H1 (cell line): ENCODE measurements at regions not wholly inside any gene's neighbourhood (a gene's known extent, or its start where the extent isn't known, plus 50 kb on each side); places are given as distances from the start of the nearest gene placed in this dataset.

Experiments
- CTCF ChIA-PET: fragments of 300-600 bp; sonication (Branson Sonifier 250); formaldehyde crosslinking; loops from one replicate; lab custom pipeline; 2021; ENCODE audit not compliant: partially characterized antibody; lab: Charles Lee
- POLR2A ChIA-PET: fragments of 300-600 bp; sonication (Branson Sonifier 250); formaldehyde crosslinking; loops from one replicate; lab custom pipeline; 2021; ENCODE audit warnings: inconsistent platforms; ENCODE audit not compliant: partially characterized antibody; lab: Charles Lee
- DNase-seq, 2 experiments: peaks; one replicate each; pipeline versions ENCODE4 v3.0.0 to v3.0.0-alpha.2; 2010 to 2022; ENCODE audit warnings: low spot score in 2 of 2, low read depth in 1 of 2, mixed read lengths in 1 of 2
- FAIRE-seq: peaks from 2 replicates; lab custom pipeline; 2011; peaks lifted over from hg19 to GRCh38; lab: Jason Lieb, UNC
- H2AFZ ChIP-seq: 2 replicates; pipeline ENCODE4 v1.8.1; 2012; ENCODE audit warnings: low read length, inconsistent platforms
- H2AK5ac ChIP-seq: 2 replicates; pipeline ENCODE4 v1.6.1; 2013; ENCODE audit warnings: low read depth, low read length
- H2BK120ac ChIP-seq: replicated peaks from 2 replicates; pipeline ENCODE3; 2013; ENCODE audit warnings: low read depth, low read length, inconsistent platforms
- H2BK12ac ChIP-seq: 2 replicates; pipeline ENCODE4 v1.6.1; 2013; ENCODE audit warnings: low read depth, low read length
- H2BK15ac ChIP-seq: 2 replicates; pipeline ENCODE4 v1.6.1; 2013; ENCODE audit warnings: low read length
- H2BK20ac ChIP-seq: 2 replicates; pipeline ENCODE4 v1.6.1; 2013; ENCODE audit warnings: low read length
- H2BK5ac ChIP-seq: 2 replicates; pipeline ENCODE4 v1.6.1; 2013; ENCODE audit warnings: low read depth, low read length
- H3K14ac ChIP-seq: 2 replicates; pipeline ENCODE4 v1.6.1; 2013; ENCODE audit warnings: inconsistent platforms; ENCODE audit not compliant: insufficient read length
- H3K18ac ChIP-seq: 2 replicates; pipeline ENCODE4 v1.6.1; 2013; ENCODE audit warnings: low read length; ENCODE audit errors: extremely low read depth
- H3K23ac ChIP-seq: 2 replicates; pipeline ENCODE4 v1.6.1; 2013; ENCODE audit warnings: inconsistent platforms; ENCODE audit not compliant: insufficient read length
- H3K23me2 ChIP-seq: 2 replicates; pipeline ENCODE4 v1.6.1; 2013; ENCODE audit warnings: low read depth, low read length
- H3K27ac ChIP-seq: 2 replicates; pipeline ENCODE4 v1.6.1; 2011; ENCODE audit warnings: low read depth, low read length, inconsistent platforms
- H3K27me3 ChIP-seq, 4 experiments: replicated peaks in 1 of 4; 1 replicate in 1 of 4; 2 replicates in 3 of 4; pipeline versions ENCODE4 v1.6.1 to v1.8.1; 2011 to 2013; ENCODE audit warnings: low read length in 3 of 4, mild to moderate bottlenecking in 3 of 4, inconsistent platforms in 2 of 4, mixed read lengths in 2 of 4, moderate library complexity in 1 of 4; ENCODE audit not compliant: control insufficient read depth in 3 of 4, insufficient read depth in 3 of 4; ENCODE audit errors: extremely low read depth in 1 of 4
- H3K36me3 ChIP-seq, 4 experiments: 2 replicates each; pipeline versions ENCODE4 v1.6.1 to v1.8.1; 2011 to 2013; ENCODE audit warnings: mild to moderate bottlenecking in 4 of 4, low read length in 3 of 4, moderate library complexity in 2 of 4, control low read depth in 1 of 4, inconsistent platforms in 1 of 4; ENCODE audit not compliant: insufficient read depth in 4 of 4, control insufficient read depth in 2 of 4
- H3K4ac ChIP-seq: replicated peaks from 2 replicates; pipeline ENCODE3; 2013; ENCODE audit warnings: low read length, low read depth, mixed read lengths, inconsistent platforms; ENCODE audit not compliant: insufficient read length
- H3K4me1 ChIP-seq, 4 experiments: replicated peaks in 1 of 4; 1 replicate in 1 of 4; 2 replicates in 3 of 4; pipeline versions ENCODE4 v1.6.1 to v1.8.1; 2011 to 2013; ENCODE audit warnings: low read length in 3 of 4, inconsistent platforms in 2 of 4, mixed read lengths in 1 of 4; ENCODE audit not compliant: insufficient read depth in 4 of 4, control insufficient read depth in 3 of 4
- H3K4me2 ChIP-seq, 2 experiments: 2 replicates each; pipeline versions ENCODE4 v1.6.1 to v1.8.1; 2011 to 2013; ENCODE audit warnings: low read depth in 2 of 2, low read length in 2 of 2, control low read depth in 1 of 2, inconsistent platforms in 1 of 2, mild to moderate bottlenecking in 1 of 2; ENCODE audit not compliant: insufficient read depth in 1 of 2
- H3K4me3 ChIP-seq, 4 experiments: fragments of 200-600, 300-600 bp in 1 of 4; sonication (generic), shearing (Covaris generic), sonication (Bioruptor Twin) in 1 of 4; 2 replicates each; pipeline versions ENCODE4 v1.5.1 to v1.8.1; 2011 to 2016; ENCODE audit warnings: low read length in 4 of 4, low read depth in 3 of 4, control low read depth in 2 of 4, inconsistent platforms in 2 of 4, mild to moderate bottlenecking in 2 of 4, mixed read lengths in 1 of 4, moderate library complexity in 1 of 4; ENCODE audit not compliant: insufficient read depth in 2 of 4; ENCODE audit errors: extremely low read depth in 1 of 4
- H3K56ac ChIP-seq: replicated peaks from 2 replicates; pipeline ENCODE3; 2013; ENCODE audit warnings: low read depth, mild to moderate bottlenecking, mixed read lengths, low read length, inconsistent platforms; ENCODE audit not compliant: insufficient read length
- H3K79me1 ChIP-seq: 2 replicates; pipeline ENCODE4 v1.6.1; 2013; ENCODE audit warnings: low read depth, low read length, control low read depth
- H3K79me2 ChIP-seq, 2 experiments: 2 replicates each; pipeline versions ENCODE4 v1.6.1 to v1.8.1; 2012 to 2013; ENCODE audit warnings: low read length in 2 of 2, mild to moderate bottlenecking in 2 of 2, inconsistent platforms in 1 of 2; ENCODE audit not compliant: insufficient read depth in 2 of 2, control insufficient read depth in 1 of 2
- H3K9ac ChIP-seq, 4 experiments: replicated peaks in 1 of 4; 1 replicate in 1 of 4; 2 replicates in 3 of 4; pipeline versions ENCODE4 v1.6.1 to v1.8.1; 2011 to 2013; ENCODE audit warnings: low read depth in 3 of 4, low read length in 3 of 4, control low read depth in 2 of 4, mild to moderate bottlenecking in 2 of 4, moderate library complexity in 2 of 4, inconsistent platforms in 1 of 4; ENCODE audit errors: extremely low read depth in 1 of 4
- H3K9me3 ChIP-seq, 2 experiments: 2 replicates each; pipeline versions ENCODE4 v1.6.1 to v1.8.1; 2012 to 2013; ENCODE audit warnings: mild to moderate bottlenecking in 2 of 2, moderate library complexity in 2 of 2, control low read depth in 1 of 2, inconsistent platforms in 1 of 2, low read depth in 1 of 2, low read length in 1 of 2, mixed read lengths in 1 of 2; ENCODE audit not compliant: insufficient read depth in 2 of 2
- H4K20me1 ChIP-seq, 2 experiments: replicated peaks in 1 of 2; 2 replicates each; pipeline versions ENCODE3 to v1.8.1; 2011 to 2013; ENCODE audit warnings: inconsistent platforms in 2 of 2, low read length in 2 of 2, mild to moderate bottlenecking in 1 of 2; ENCODE audit not compliant: insufficient read depth in 2 of 2, control insufficient read depth in 1 of 2
- H4K5ac ChIP-seq: 2 replicates; pipeline ENCODE4 v1.6.1; 2013; ENCODE audit warnings: low read length, low read depth, mixed read lengths, inconsistent platforms; ENCODE audit not compliant: insufficient read length
- H4K8ac ChIP-seq: 2 replicates; pipeline ENCODE4 v1.8.0; 2013; ENCODE audit warnings: mild to moderate bottlenecking, moderate library complexity, low read length, inconsistent platforms; ENCODE audit not compliant: insufficient read depth; ENCODE audit errors: extremely low read depth
- H4K91ac ChIP-seq: replicated peaks from 2 replicates; pipeline ENCODE3; 2013; ENCODE audit warnings: low read length, mixed read lengths, inconsistent platforms; ENCODE audit not compliant: insufficient read length
- ASH2L ChIP-seq: fragments of 200-600, 300-600 bp; sonication (generic); IDR thresholded peaks from one replicate; pipeline ENCODE4 v1.7.1; 2017; ENCODE audit warnings: low read length
- BRCA1 ChIP-seq: IDR thresholded peaks from 2 replicates; pipeline ENCODE4 v1.6.1; 2012; ENCODE audit warnings: low read depth, low read length, improper control_type of control experiment
- CEBPB ChIP-seq: IDR thresholded peaks from 2 replicates; pipeline ENCODE4 v1.6.1; 2012; ENCODE audit warnings: low read depth, low read length
- CREB1 ChIP-seq: IDR thresholded peaks from 2 replicates; pipeline ENCODE4 v1.6.1; 2012; ENCODE audit warnings: inconsistent platforms
- E2F6 ChIP-seq: IDR thresholded peaks from 2 replicates; pipeline ENCODE4 v1.6.1; 2012; ENCODE audit warnings: inconsistent platforms
- EZH2 ChIP-seq: fragments of 200-600 bp; sonication (generic); IDR thresholded peaks from 2 replicates; pipeline ENCODE4 v1.7.1; 2012; ENCODE audit warnings: low read depth, mild to moderate bottlenecking, moderate library complexity, low read length, inconsistent platforms; ENCODE audit not compliant: severe bottlenecking
- HDAC6 ChIP-seq: IDR thresholded peaks from one replicate; pipeline ENCODE4 v1.7.1; 2012; ENCODE audit warnings: low read depth, mild to moderate bottlenecking, inconsistent platforms, low read length, moderate library complexity
- KDM5A ChIP-seq: fragments of 200-600 bp; IDR thresholded peaks from 2 replicates; pipeline ENCODE4 v1.7.1; 2012; ENCODE audit warnings: mild to moderate bottlenecking, low read length, inconsistent platforms, mixed read lengths
- MAFK ChIP-seq: IDR thresholded peaks from 2 replicates; pipeline ENCODE4 v1.6.1; 2012; ENCODE audit warnings: low read depth, mild to moderate bottlenecking, improper control_type of control experiment, low read length
- NRF1 ChIP-seq: IDR thresholded peaks from 2 replicates; pipeline ENCODE4 v1.6.1; 2011; ENCODE audit warnings: mild to moderate bottlenecking, low read depth, low read length, improper control_type of control experiment
- PHF8 ChIP-seq: fragments of 200-600 bp; sonication (generic); conservative IDR thresholded peaks from 2 replicates; pipeline ENCODE4 v1.7.1; 2012; ENCODE audit warnings: low read depth, mild to moderate bottlenecking, inconsistent platforms, low read length, moderate library complexity
- POLR2AphosphoS5 ChIP-seq: IDR thresholded peaks from 2 replicates; pipeline ENCODE4 v1.6.1; 2011; ENCODE audit warnings: low read depth, low read length
- RFX5 ChIP-seq: IDR thresholded peaks from 2 replicates; pipeline ENCODE4 v1.6.1; 2011; ENCODE audit warnings: low read depth, low read length, improper control_type of control experiment, borderline replicate concordance
- SIN3A ChIP-seq, 2 experiments: IDR thresholded peaks in 1 of 2; conservative IDR thresholded peaks in 1 of 2; 2 replicates each; pipeline ENCODE4 v1.6.1; 2011 to 2012; ENCODE audit warnings: low read length in 2 of 2, improper control_type of control experiment in 1 of 2, low read depth in 1 of 2, mild to moderate bottlenecking in 1 of 2
- SIX5 ChIP-seq: IDR thresholded peaks from 2 replicates; pipeline ENCODE4 v1.6.1; 2011; ENCODE audit warnings: mild to moderate bottlenecking, low read depth, low read length
- SP4 ChIP-seq: IDR thresholded peaks from 2 replicates; pipeline ENCODE4 v1.6.1; 2012; ENCODE audit warnings: low read length, inconsistent platforms
- WGBS, 2 experiments: shearing (Covaris generic) in 1 of 2; methylation state at CpG; one replicate each; pipeline versions ENCODE4 v1.1.6 to v1.1.7; 2013 to 2015; ENCODE audit warnings: low lambda C conversion rate in 2 of 2, mixed read lengths in 2 of 2, inconsistent platforms in 1 of 2, low coverage in 1 of 2, missing lambda C conversion rate in 1 of 2; ENCODE audit not compliant: insufficient replicate concordance in 2 of 2, insufficient coverage in 1 of 2, insufficient read length in 1 of 2; ENCODE audit errors: extremely low coverage in 1 of 2, missing lambda C conversion rate in 1 of 2; 5-methylcytosine and 5-hydroxymethylcytosine counted together

GRCh38 chr1:115925467-115925866 is 50.8 kb upstream of the SLC22A15 start:
- POLR2A ChIA-PET: interaction anchor here (0.6 kb wide), 1 partner anchor 13 kb away, joined by 3 read pairs; no protein-coding TSS in a partner anchor
- no peak overlapping the region for H3K27ac ChIP-seq
- no peak overlapping the region for H4K8ac ChIP-seq
- H2AK5ac ChIP-seq: no peak overlapping the region
- no peak overlapping the region for H3K4ac ChIP-seq
- H3K4me3 ChIP-seq: no peak overlapping the region
- H3K18ac ChIP-seq: no peak overlapping the region
- H4K5ac ChIP-seq: no peak overlapping the region
- no peak overlapping the region for H3K4me2 ChIP-seq
- CTCF ChIA-PET: interaction anchor here (0.6 to 1.4 kb wide), 5 partner anchors 14 to 1581 kb away, joined by 3 to 4 read pairs (median 3); no protein-coding TSS in a partner anchor
- no peaks in the 10 kb centered on the region for H3K79me1 ChIP-seq
- WGBS, 2 experiments: 79% methylated on average over 6 of the region's 6 CpGs; no CpG with 5 or more reads in 1 of the 2 experiments
- no peaks in the 10 kb centered on the region for H3K9me3 ChIP-seq
- H3K27me3 ChIP-seq: no peaks in the 10 kb centered on the region
- H3K14ac ChIP-seq: no peak overlapping the region
- no peak overlapping the region for H2BK120ac ChIP-seq
- H3K23me2 ChIP-seq: no peaks in the 10 kb centered on the region
- no peak overlapping the region for H2BK20ac ChIP-seq
- no peaks in the 10 kb centered on the region for H4K20me1 ChIP-seq
- H2BK12ac ChIP-seq: no peak overlapping the region
- no peak overlapping the region for H3K9ac ChIP-seq
- FAIRE-seq (no peak), DNase-seq (no peak)
- no peak overlapping the region for H2BK15ac ChIP-seq
- no peaks in the 10 kb centered on the region for H3K36me3 ChIP-seq
- H2BK5ac ChIP-seq: no peak overlapping the region
- H3K79me2 ChIP-seq: no peaks in the 10 kb centered on the region
- peaks cover 0 to 11% (median 6%) of the 10 kb centered on the region in 4 experiments; a peak in 5 of 7 replicates for H3K4me1 ChIP-seq
- no peak overlapping the region for H4K91ac ChIP-seq
- H2AFZ ChIP-seq: no peak overlapping the region
- no peak overlapping the region for H3K56ac ChIP-seq
- no peak overlapping the region for H3K23ac ChIP-seq
- no peak for TF ChIP-seq E2F6
- TF ChIP-seq SIX5: no peak
- no peak for TF ChIP-seq POLR2AphosphoS5
- TF ChIP-seq KDM5A: no peak
- TF ChIP-seq NRF1: no peak
- TF ChIP-seq PHF8: no peak
- no peak for TF ChIP-seq ASH2L
- TF ChIP-seq CEBPB: no peak
- no peak for TF ChIP-seq HDAC6
- TF ChIP-seq EZH2: no peak
- TF ChIP-seq BRCA1: no peak
- TF ChIP-seq SIN3A (conservative IDR thresholded peaks at IDR 0.05 in 1 of 2, IDR thresholded peaks at IDR 0.05 in 1 of 2; ENCODE audit: low read depth in 1 of 2, low read length in 2 of 2): no peak
- no peak for TF ChIP-seq SP4
- no peak for TF ChIP-seq CREB1
- no peak for TF ChIP-seq MAFK
- TF ChIP-seq RFX5: no peak
